Trophoblast cell (in vitro differentiated cells and primary cell): ENCODE measurements at regions not wholly inside any gene's neighbourhood (a gene's known extent, or its start where the extent isn't known, plus 50 kb on each side); places are given as distances from the start of the nearest gene placed in this dataset.

Experiments
- DNase-seq, 2 donors: peaks; one replicate each; pipeline ENCODE4 v3.0.0-alpha.2; 2016
- H2AFZ ChIP-seq: 2 replicates; pipeline ENCODE4 v1.6.1; 2013; ENCODE audit warnings: low read length, moderate library complexity, mild to moderate bottlenecking; ENCODE audit not compliant: insufficient read depth, poor library complexity
- H2AK5ac ChIP-seq: 2 replicates; pipeline ENCODE4 v1.6.1; 2013; ENCODE audit warnings: mild to moderate bottlenecking, low read length
- H2BK120ac ChIP-seq: 2 replicates; pipeline ENCODE4 v1.6.1; 2013; ENCODE audit warnings: low read length, mild to moderate bottlenecking, moderate library complexity; ENCODE audit not compliant: insufficient read depth, poor library complexity
- H2BK12ac ChIP-seq: 2 replicates; pipeline ENCODE4 v1.6.1; 2013; ENCODE audit warnings: mild to moderate bottlenecking, low read length, moderate library complexity
- H2BK5ac ChIP-seq: 2 replicates; pipeline ENCODE4 v1.6.1; 2013; ENCODE audit warnings: low read length, low read depth, moderate library complexity, mild to moderate bottlenecking; ENCODE audit not compliant: poor library complexity
- H3K14ac ChIP-seq: 2 replicates; pipeline ENCODE4 v1.6.1; 2013; ENCODE audit warnings: mild to moderate bottlenecking, low read length
- H3K18ac ChIP-seq: 2 replicates; pipeline ENCODE4 v1.6.1; 2013; ENCODE audit warnings: mild to moderate bottlenecking, low read length
- H3K23ac ChIP-seq: 2 replicates; pipeline ENCODE4 v1.6.1; 2013; ENCODE audit warnings: low read length
- H3K27ac ChIP-seq: 2 replicates; pipeline ENCODE4 v1.5.1; 2013; ENCODE audit warnings: low read depth, mild to moderate bottlenecking, inconsistent platforms, low read length, moderate library complexity
- H3K27me3 ChIP-seq: 2 replicates; pipeline ENCODE4 v1.6.1; 2013; ENCODE audit warnings: inconsistent platforms, mild to moderate bottlenecking, low read length, moderate library complexity; ENCODE audit not compliant: insufficient read depth
- H3K36me3 ChIP-seq, 2 experiments: 1 replicate in 1 of 2; 2 replicates in 1 of 2; pipeline ENCODE4 v1.6.1; 2013; ENCODE audit warnings: low read length in 2 of 2, mild to moderate bottlenecking in 2 of 2, moderate library complexity in 1 of 2; ENCODE audit not compliant: insufficient read depth in 2 of 2, control insufficient read depth in 1 of 2
- H3K4ac ChIP-seq: 2 replicates; pipeline ENCODE4 v1.6.1; 2013; ENCODE audit warnings: low read depth, mild to moderate bottlenecking, low read length, moderate library complexity
- H3K4me1 ChIP-seq, 2 experiments: 1 replicate in 1 of 2; 2 replicates in 1 of 2; pipeline ENCODE4 v1.6.1; 2013; ENCODE audit warnings: low read length in 2 of 2, mild to moderate bottlenecking in 2 of 2, moderate library complexity in 1 of 2; ENCODE audit not compliant: insufficient read depth in 2 of 2, control insufficient read depth in 1 of 2
- H3K4me2 ChIP-seq: 2 replicates; pipeline ENCODE4 v1.6.1; 2013; ENCODE audit warnings: inconsistent platforms, mild to moderate bottlenecking, low read length, moderate library complexity
- H3K4me3 ChIP-seq: 2 replicates; pipeline ENCODE4 v1.5.1; 2013; ENCODE audit warnings: mild to moderate bottlenecking, low read depth, low read length, inconsistent platforms
- H3K79me1 ChIP-seq: one replicate; pipeline ENCODE4 v1.6.1; 2013; ENCODE audit warnings: low read length
- H3K79me2 ChIP-seq: 2 replicates; pipeline ENCODE4 v1.6.1; 2013; ENCODE audit warnings: low read length, mild to moderate bottlenecking; ENCODE audit not compliant: control insufficient read depth, insufficient read depth, poor library complexity
- H3K9ac ChIP-seq: 2 replicates; pipeline ENCODE4 v1.6.1; 2013; ENCODE audit warnings: mild to moderate bottlenecking, low read length
- H3K9me3 ChIP-seq: 2 replicates; pipeline ENCODE4 v1.6.1; 2013; ENCODE audit warnings: low read depth, mild to moderate bottlenecking, control low read depth, inconsistent platforms, low read length; ENCODE audit not compliant: insufficient read depth
- H4K12ac ChIP-seq: 2 replicates; pipeline ENCODE4 v1.6.1; 2013; ENCODE audit warnings: low read depth, mild to moderate bottlenecking, low read length, moderate library complexity
- H4K8ac ChIP-seq: 2 replicates; pipeline ENCODE4 v1.6.1; 2013; ENCODE audit warnings: low read depth, mild to moderate bottlenecking, low read length, moderate library complexity
- H4K91ac ChIP-seq: one replicate; pipeline ENCODE4 v1.6.1; 2013; ENCODE audit warnings: low read depth, mild to moderate bottlenecking, low read length, moderate library complexity
- WGBS: extraction: QIAGEN DNeasy Blood & Tissue Kit; methylation state at CpG from one replicate; pipeline ENCODE4 v1.1.7; 2013; ENCODE audit warnings: missing lambda C conversion rate; ENCODE audit not compliant: insufficient read length, insufficient coverage; ENCODE audit errors: extremely low coverage; 5-methylcytosine and 5-hydroxymethylcytosine counted together

DNA sequence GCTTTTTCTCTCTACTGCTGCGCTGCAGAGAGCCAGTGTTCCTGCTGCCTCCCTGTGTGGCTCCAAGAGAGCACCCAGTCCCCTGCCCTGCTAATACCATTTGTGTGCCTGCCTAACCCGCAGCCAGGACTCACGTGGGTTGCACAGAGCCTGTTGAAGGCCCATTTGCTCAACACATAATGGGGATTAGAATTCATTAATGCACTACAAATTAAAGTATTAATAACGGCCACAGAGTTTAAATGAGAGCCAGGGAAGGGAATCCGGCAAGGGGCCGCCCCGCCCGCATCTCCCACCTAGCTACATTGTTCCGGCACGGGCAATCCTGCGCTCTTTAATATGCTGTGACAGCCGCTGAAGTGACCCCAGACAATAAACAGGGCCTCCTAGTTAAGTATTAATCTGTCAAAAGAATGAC, 211.3 kb downstream of the NXPE2 start:
- no peak overlapping the region for H2BK120ac ChIP-seq
- no peak overlapping the region for H4K91ac ChIP-seq
- no peak overlapping the region for H3K4ac ChIP-seq
- no peaks in the 10 kb centered on the region for H3K79me1 ChIP-seq
- no peak overlapping the region for H3K4me2 ChIP-seq
- no peak overlapping the region for H2AFZ ChIP-seq
- WGBS = no CpG with 5 or more reads among the region's 12 CpGs
- no peak overlapping the region for H3K9ac ChIP-seq
- H3K18ac ChIP-seq = no peak overlapping the region
- H3K23ac ChIP-seq = no peak overlapping the region
- H3K9me3 ChIP-seq = no peaks in the 10 kb centered on the region
- no peak overlapping the region for H2AK5ac ChIP-seq
- no peak overlapping the region for H4K8ac ChIP-seq
- H4K12ac ChIP-seq = no peak overlapping the region
- no peak overlapping the region for H3K27ac ChIP-seq
- no peaks in the 10 kb centered on the region for H3K79me2 ChIP-seq
- no peak overlapping the region for H2BK12ac ChIP-seq
- H3K36me3 ChIP-seq = no peaks in the 10 kb centered on the region
- no peak overlapping the region for H3K14ac ChIP-seq
- H3K4me1 ChIP-seq = no peaks in the 10 kb centered on the region
- H3K27me3 ChIP-seq = no peaks in the 10 kb centered on the region
- H3K4me3 ChIP-seq = no peak overlapping the region
- H2BK5ac ChIP-seq = no peak overlapping the region
- DNase-seq = no peak

DNA sequence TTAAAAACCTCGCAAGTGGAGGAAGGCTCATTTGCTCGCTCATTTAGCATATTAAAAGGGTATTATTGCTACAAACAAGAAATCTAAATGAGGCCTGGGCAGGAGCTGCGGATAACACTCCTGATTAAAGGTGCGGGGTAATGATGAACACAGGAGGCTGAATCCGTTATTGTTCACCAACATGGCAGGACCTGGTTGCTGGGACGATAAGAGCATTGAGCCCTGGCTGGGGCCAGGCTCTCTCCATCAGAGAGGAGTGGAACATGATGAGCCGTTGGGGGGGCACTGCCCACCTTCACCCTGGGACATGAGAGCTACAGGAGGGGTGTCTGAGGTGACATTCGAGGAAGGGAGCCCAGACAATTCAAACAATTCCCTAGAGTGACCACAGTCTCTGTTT, 211.7 kb downstream of the NXPE2 start:
- no CpG with 5 or more reads among the region's 8 CpGs for WGBS
- H2AFZ ChIP-seq = no peak overlapping the region
- H3K9ac ChIP-seq = no peak overlapping the region
- no peak overlapping the region for H4K91ac ChIP-seq
- H3K27me3 ChIP-seq = no peaks in the 10 kb centered on the region
- H3K18ac ChIP-seq = no peak overlapping the region
- no peaks in the 10 kb centered on the region for H3K4me1 ChIP-seq
- H3K79me1 ChIP-seq = no peaks in the 10 kb centered on the region
- H3K79me2 ChIP-seq = no peaks in the 10 kb centered on the region
- H2BK5ac ChIP-seq = no peak overlapping the region
- H2AK5ac ChIP-seq = no peak overlapping the region
- no peak overlapping the region for H2BK120ac ChIP-seq
- DNase-seq = no peak
- H3K9me3 ChIP-seq = no peaks in the 10 kb centered on the region
- H4K12ac ChIP-seq = no peak overlapping the region
- H3K36me3 ChIP-seq = no peaks in the 10 kb centered on the region
- H4K8ac ChIP-seq = no peak overlapping the region
- H3K14ac ChIP-seq = no peak overlapping the region
- H3K27ac ChIP-seq = no peak overlapping the region
- H3K4me3 ChIP-seq = no peak overlapping the region
- no peak overlapping the region for H3K4me2 ChIP-seq
- H3K4ac ChIP-seq = no peak overlapping the region
- no peak overlapping the region for H3K23ac ChIP-seq
- H2BK12ac ChIP-seq = no peak overlapping the region

DNA sequence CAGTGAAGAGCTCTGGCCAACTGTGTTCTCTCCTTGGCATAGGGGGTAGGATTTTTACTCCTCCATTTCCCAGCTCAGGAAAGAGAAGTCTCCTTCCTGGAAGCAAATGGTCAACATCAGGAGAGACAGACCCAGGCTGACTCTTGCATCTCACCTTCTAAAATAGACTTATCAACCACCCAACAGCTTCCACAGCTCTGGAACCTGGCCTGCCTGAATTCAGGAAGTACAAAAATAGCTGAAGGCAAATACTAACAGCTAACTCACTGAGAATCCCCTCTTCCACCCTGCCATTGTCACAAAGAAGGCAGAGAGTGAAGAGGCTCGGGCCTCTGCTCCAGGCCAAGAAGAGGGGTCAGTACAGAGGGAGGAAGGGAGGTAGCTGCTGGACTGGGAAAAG, 213.6 kb downstream of the NXPE2 start:
- Histone ChIP-seq H3K23ac (no peak overlapping the region), H3K18ac (no peak overlapping the region), H4K12ac (no peak overlapping the region), H3K27me3 (no peaks in the 10 kb centered on the region), H3K79me1 (no peaks in the 10 kb centered on the region), H3K27ac (no peak overlapping the region), H3K9me3 (no peaks in the 10 kb centered on the region), H3K9ac (no peak overlapping the region), H2BK12ac (no peak overlapping the region), H2BK5ac (no peak overlapping the region), H3K4ac (no peak overlapping the region), H2AFZ (no peak overlapping the region), H3K79me2 (no peaks in the 10 kb centered on the region), H4K91ac (no peak overlapping the region), H3K4me2 (no peak overlapping the region), H3K4me3 (no peak overlapping the region), H4K8ac (no peak overlapping the region), H3K4me1 (no peaks in the 10 kb centered on the region), H3K36me3 (no peaks in the 10 kb centered on the region), H2BK120ac (no peak overlapping the region), H2AK5ac (no peak overlapping the region), H3K14ac (no peak overlapping the region)
- no CpG with 5 or more reads among the region's 1 CpG for WGBS
- no peak for DNase-seq

DNA sequence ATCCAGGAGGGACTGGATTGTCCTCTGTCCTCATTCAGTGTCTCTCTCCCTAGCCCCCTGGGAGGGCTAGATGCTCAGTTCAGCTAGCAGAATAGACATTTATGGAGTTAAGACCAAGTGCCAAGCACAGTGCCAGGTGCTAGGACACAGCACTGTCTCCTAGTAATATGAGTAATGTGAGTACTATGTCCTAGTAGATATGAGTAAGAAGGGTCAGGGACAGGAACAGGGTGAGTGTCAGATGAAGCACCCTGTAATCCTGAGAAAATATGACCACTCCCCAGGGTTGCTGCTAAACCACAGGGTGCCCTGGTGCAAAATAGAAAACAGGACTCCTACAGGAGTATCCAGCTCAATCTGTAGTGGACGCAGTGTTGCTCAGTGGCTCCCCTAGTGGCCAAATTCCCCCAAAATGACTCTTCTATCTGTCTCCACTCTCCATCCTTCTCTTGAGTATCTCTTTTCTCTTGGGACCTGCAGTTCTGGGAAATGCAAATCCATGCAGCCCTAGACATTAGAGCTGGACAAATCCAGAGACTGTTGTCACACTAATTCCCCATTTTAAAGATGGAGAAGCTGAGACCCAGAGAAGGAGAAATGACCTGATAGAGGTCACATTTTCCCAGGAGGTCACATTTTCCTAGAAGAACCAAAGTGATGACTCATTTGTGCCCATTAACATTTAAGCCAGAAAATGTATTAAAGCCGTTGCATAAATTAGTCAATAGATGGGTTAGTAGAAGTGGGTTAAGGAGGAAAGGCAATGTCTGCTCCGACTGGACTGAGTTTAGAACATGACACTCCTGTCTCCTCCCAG, 214.3 kb downstream of the NXPE2 start:
- H3K9ac ChIP-seq = no peak overlapping the region
- no peak overlapping the region for H4K12ac ChIP-seq
- H4K8ac ChIP-seq = no peak overlapping the region
- H3K27ac ChIP-seq = no peak overlapping the region
- no peak overlapping the region for H2AFZ ChIP-seq
- no peaks in the 10 kb centered on the region for H3K9me3 ChIP-seq
- no peaks in the 10 kb centered on the region for H3K79me1 ChIP-seq
- no peak overlapping the region for H3K4me3 ChIP-seq
- H3K4me2 ChIP-seq = no peak overlapping the region
- peak in 1 of 2 donors; percentile 3 for DNase-seq
- no CpG with 5 or more reads among the region's 3 CpGs for WGBS
- no peak overlapping the region for H3K14ac ChIP-seq
- no peaks in the 10 kb centered on the region for H3K36me3 ChIP-seq
- H3K23ac ChIP-seq = no peak overlapping the region
- no peaks in the 10 kb centered on the region for H3K4me1 ChIP-seq
- no peaks in the 10 kb centered on the region for H3K27me3 ChIP-seq
- H2BK12ac ChIP-seq = no peak overlapping the region
- H2BK120ac ChIP-seq = no peak overlapping the region
- H3K4ac ChIP-seq = no peak overlapping the region
- no peaks in the 10 kb centered on the region for H3K79me2 ChIP-seq
- no peak overlapping the region for H4K91ac ChIP-seq
- H2AK5ac ChIP-seq = no peak overlapping the region
- H2BK5ac ChIP-seq = no peak overlapping the region
- H3K18ac ChIP-seq = no peak overlapping the region
